GM12878 (cell line): ENCODE measurements at regions not wholly inside any gene's neighbourhood (a gene's known extent, or its start where the extent isn't known, plus 50 kb on each side); places are given as distances from the start of the nearest gene placed in this dataset.

Experiments used
- ATAC-seq: fragments of 200-7000 bp; cut with Tn5 transposase; 3 replicates; pipeline ENCODE4 v1.9.1; 2020; ENCODE audit warnings: mild to moderate bottlenecking, moderate library complexity
- BruUV-seq: library from RNA; stranded (reverse); fragments of 400-500 nt; replicated peaks from 2 replicates; lab custom pipeline; 2021; lab: Mats Ljungman, UMichigan
- CTCF ChIA-PET: fragments of 300-600 bp; sonication (Branson Sonifier 250); formaldehyde crosslinking; extraction: SDS; loops from one replicate; lab custom pipeline; 2021; ENCODE audit warnings: inconsistent platforms; lab: Yijun Ruan, JAX
- POLR2A ChIA-PET: fragments of 350-600 bp; formaldehyde crosslinking; extraction: SDS; loops from one replicate; lab custom pipeline; 2021; ENCODE audit warnings: inconsistent platforms; lab: Charles Lee
- RAD21 ChIA-PET: fragments of 300-600 bp; sonication (Branson Sonifier 250); formaldehyde crosslinking; loops from one replicate; lab custom pipeline; 2023; ENCODE audit warnings: antibody characterized with exemption; ENCODE audit not compliant: unreplicated experiment; lab: Charles Lee
- SMC1A ChIA-PET: fragments of 300-600 bp; sonication (Branson Sonifier 250); formaldehyde crosslinking; loops from one replicate; lab custom pipeline; 2023; ENCODE audit not compliant: unreplicated experiment, uncharacterized antibody; lab: Charles Lee
- DNase-seq: peaks from one replicate; pipeline ENCODE4 v3.0.0-alpha.2; 2011; ENCODE audit warnings: low read depth, low spot score
- FAIRE-seq: peaks from 3 replicates; lab custom pipeline; 2011; peaks lifted over from hg19 to GRCh38; lab: Jason Lieb, UNC
- H2AFZ ChIP-seq: 2 replicates; pipeline ENCODE4 v1.6.0; 2011; ENCODE audit warnings: low read depth, low read length, control low read depth; ENCODE audit not compliant: control insufficient read depth
- H3K27ac ChIP-seq: 2 replicates; pipeline ENCODE4 v1.5.1; 2011; ENCODE audit warnings: control low read depth; ENCODE audit not compliant: control insufficient read depth, insufficient read depth
- H3K27me3 ChIP-seq, 2 experiments: replicated peaks in 1 of 2; 2 replicates each; pipeline versions ENCODE4 v1.6.0 to v1.6.1; 2011; ENCODE audit warnings: low read length in 1 of 2; ENCODE audit not compliant: control insufficient read depth in 2 of 2, insufficient read depth in 2 of 2
- H3K36me3 ChIP-seq, 2 experiments: 2 replicates each; pipeline ENCODE4 v1.5.1; 2011; ENCODE audit warnings: low read length in 1 of 2; ENCODE audit not compliant: control insufficient read depth in 2 of 2, insufficient read depth in 2 of 2
- H3K4me1 ChIP-seq: 2 replicates; pipeline ENCODE4 v1.6.1; 2011; ENCODE audit warnings: mild to moderate bottlenecking, low read length, moderate library complexity, mixed read lengths; ENCODE audit not compliant: control insufficient read depth, insufficient read depth
- H3K4me2 ChIP-seq: 2 replicates; pipeline ENCODE4 v1.6.0; 2011; ENCODE audit warnings: control low read depth; ENCODE audit not compliant: control insufficient read depth, insufficient read depth
- H3K4me3 ChIP-seq: fragments of 200-600 bp; sonication (generic); 2 replicates; pipeline ENCODE4 v1.5.1; 2016
- H3K79me2 ChIP-seq: 2 replicates; pipeline ENCODE4 v1.6.0; 2011; ENCODE audit warnings: low read length; ENCODE audit not compliant: control insufficient read depth, insufficient read depth
- H3K9ac ChIP-seq: 2 replicates; pipeline ENCODE4 v1.8.0; 2011; ENCODE audit warnings: low read length, control low read depth, mixed read lengths; ENCODE audit not compliant: control insufficient read depth, insufficient read depth
- H3K9me3 ChIP-seq: replicated peaks from 3 replicates; pipeline ENCODE4 v1.5.1; 2011; ENCODE audit warnings: mild to moderate bottlenecking, low read length; ENCODE audit not compliant: control insufficient read depth, insufficient read depth
- H4K20me1 ChIP-seq: 2 replicates; pipeline ENCODE4 v1.6.0; 2011; ENCODE audit not compliant: control insufficient read depth, insufficient read depth
- BCLAF1 ChIP-seq: fragments of 450-650 bp; IDR thresholded peaks from 2 replicates; pipeline ENCODE4 v1.6.1; 2017; ENCODE audit warnings: antibody characterized with exemption, mild to moderate bottlenecking, moderate library complexity
- CBX3 ChIP-seq: fragments of 200-600 bp; sonication (generic); IDR thresholded peaks from 2 replicates; pipeline ENCODE4 v1.6.1; 2016; ENCODE audit warnings: low read depth, borderline replicate concordance
- FOS ChIP-seq: IDR thresholded peaks from 3 replicates; pipeline ENCODE4 v1.6.1; 2011; ENCODE audit warnings: borderline replicate concordance; ENCODE audit not compliant: insufficient read length; ENCODE audit errors: extremely low read depth
- KDM1A ChIP-seq: fragments of 200-600 bp; sonication (generic); IDR thresholded peaks from 2 replicates; pipeline ENCODE4 v1.6.1; 2016; ENCODE audit warnings: borderline replicate concordance
- MEF2B ChIP-seq: fragments of 450-650 bp; IDR thresholded peaks from 2 replicates; pipeline ENCODE4 v1.6.1; 2018; ENCODE audit warnings: mild to moderate bottlenecking, moderate library complexity; ENCODE audit not compliant: partially characterized antibody, poor library complexity, severe bottlenecking
- MYB ChIP-seq: fragments of 150-350 bp; IDR thresholded peaks from 2 replicates; pipeline ENCODE4 v1.6.1; 2014; ENCODE audit warnings: mild to moderate bottlenecking, low read depth, low read length, borderline replicate concordance
- POLR2A ChIP-seq: IDR thresholded peaks from 2 replicates; pipeline ENCODE4 v1.6.1; 2011; ENCODE audit warnings: low read depth, mild to moderate bottlenecking, low read length
- RAD21 ChIP-seq: IDR thresholded peaks from 2 replicates; pipeline ENCODE4 v1.6.1; 2011; ENCODE audit warnings: mild to moderate bottlenecking, low read depth, low read length, moderate library complexity; ENCODE audit not compliant: insufficient read depth
- RBBP5 ChIP-seq: fragments of 200-600 bp; sonication (generic); conservative IDR thresholded peaks from 2 replicates; pipeline ENCODE4 v1.6.1; 2016
- RELB ChIP-seq: fragments of 450-650 bp; IDR thresholded peaks from 2 replicates; pipeline ENCODE4 v1.6.1; 2017; ENCODE audit warnings: low read depth, mild to moderate bottlenecking, moderate library complexity
- SPI1 ChIP-seq: IDR thresholded peaks from 2 replicates; pipeline ENCODE4 v1.6.1; 2011; ENCODE audit warnings: low read depth, mild to moderate bottlenecking, low read length, moderate library complexity, borderline replicate concordance; ENCODE audit not compliant: insufficient read depth
- WGBS: methylation state at CpG from one replicate; pipeline ENCODE4 v1.1.6; 2016; ENCODE audit warnings: low lambda C conversion rate; ENCODE audit not compliant: insufficient replicate concordance, insufficient coverage; ENCODE audit errors: missing lambda C conversion rate; 5-methylcytosine and 5-hydroxymethylcytosine counted together
- in situ Hi-C: fragments of 300-500 bp; cut with MboI; formaldehyde crosslinking; loops from 9 replicates; pipeline ENCODE4 v1.14.3; 2018; ENCODE audit warnings: mixed read lengths
- intact Hi-C: fragments of 100-400 bp; cut with micrococcal nuclease; formaldehyde crosslinking; loops from one replicate; pipeline ENCODE4 v1.14.2; 2022; ENCODE audit not compliant: unreplicated experiment

- peak; percentile 58; the same call in 1 of the 2 replicates for TF ChIP-seq RELB
- peak; percentile 31 for TF ChIP-seq MEF2B
- peak; percentile 36; the same call in 1 of the 2 replicates for TF ChIP-seq RAD21
These were observed 76.8 kb upstream of the GRIN2A start (continued) for GRCh38 chr16:10258930-10259603.

GRCh38 chr16:10261077-10261476, 78.8 kb upstream of the GRIN2A start:
- in situ Hi-C loops (loop anchor here (10.0 kb wide), 1 partner anchor 124 kb away; the partner anchor contains the start of gene ATF7IP2), intact Hi-C loops (no loop called here)
- H3K9me3 ChIP-seq, result no peaks in the 10 kb centered on the region
- no peaks in the 10 kb centered on the region for H3K79me2 ChIP-seq
- CTCF ChIA-PET, result interaction anchor here (12.8 kb wide), 1 partner anchor 50 kb away, joined by 196 read pairs; no protein-coding TSS in a partner anchor
- no peak overlapping the region for H3K4me2 ChIP-seq
- H3K4me3 ChIP-seq, result no peak overlapping the region
- WGBS, result 92% methylated on average over 11 of the region's 11 CpGs
- no peaks in the 10 kb centered on the region for H3K36me3 ChIP-seq
- no peak for DNase-seq
- TF ChIP-seq KDM1A (no peak), SPI1 (no peak), POLR2A (no peak), FOS (no peak), BCLAF1 (no peak), CBX3 (no peak), MYB (no peak), RBBP5 (no peak)
- SMC1A ChIA-PET, result interaction anchor here (0.6 to 15.1 kb wide), 8 partner anchors 15 to 1121 kb away, joined by 3 to 193 read pairs (median 4); no protein-coding TSS in a partner anchor
- no peak overlapping the region for H2AFZ ChIP-seq
- H3K9ac ChIP-seq, result no peak overlapping the region
- H4K20me1 ChIP-seq, result no peaks in the 10 kb centered on the region
- BruUV-seq, result no TSS peak
- H3K27ac ChIP-seq, result no peak overlapping the region
- RAD21 ChIA-PET, result interaction anchor here (1.0 to 1.6 kb wide), 3 partner anchors 36 to 48 kb away, joined by 4 to 5 read pairs (median 4); no protein-coding TSS in a partner anchor
- no peaks in the 10 kb centered on the region for H3K27me3 ChIP-seq
- H3K4me1 ChIP-seq, result peaks cover 21% of the 10 kb centered on the region
- FAIRE-seq, result no peak
- no peak for ATAC-seq
- POLR2A ChIA-PET, result no interaction called here
